GM12801 (cell line): ENCODE measurements at regions not wholly inside any gene's neighbourhood (a gene's known extent, or its start where the extent isn't known, plus 50 kb on each side); places are given as distances from the start of the nearest gene placed in this dataset.

Experiments used
- CTCF ChIP-seq: IDR thresholded peaks from one replicate; pipeline ENCODE4 v1.5.1; 2011; ENCODE audit warnings: control low read depth; ENCODE audit not compliant: insufficient read length; ENCODE audit errors: extremely low read depth

GRCh38 chr17:33459078-33459940 is 166.2 kb upstream of the ASIC2 start:
- TF ChIP-seq CTCF: no peak

- TF ChIP-seq CTCF: no peak
Measured at GRCh38 chr17:33460781-33461450, 167.8 kb upstream of the ASIC2 start.

- no peak for TF ChIP-seq CTCF
Measured at GRCh38 chr17:33463887-33464286, 170.8 kb upstream of the ASIC2 start.

GRCh38 chr17:33464669-33465280 is 171.7 kb upstream of the ASIC2 start:
- no peak for TF ChIP-seq CTCF

GRCh38 chr17:33469421-33469820 is 176.3 kb upstream of the ASIC2 start:
- TF ChIP-seq CTCF: no peak

GRCh38 chr17:33469911-33470310 is 176.8 kb upstream of the ASIC2 start:
- TF ChIP-seq CTCF: no peak

GRCh38 chr17:33473061-33473460 is 180.0 kb upstream of the ASIC2 start:
- TF ChIP-seq CTCF: no peak
